HCT116 (cell line): ENCODE measurements at regions not wholly inside any gene's neighbourhood (a gene's known extent, or its start where the extent isn't known, plus 50 kb on each side); places are given as distances from the start of the nearest gene placed in this dataset.

Experiments used
- ATAC-seq: fragments of 200-7000 bp; cut with Tn5 transposase; 2 replicates; pipeline ENCODE4 v1.9.1; 2020; ENCODE audit warnings: mild to moderate bottlenecking, moderate library complexity
- BruUV-seq: library from RNA; stranded (reverse); fragments of 400-500 nt; replicated peaks from 2 replicates; lab custom pipeline; 2021; lab: Mats Ljungman, UMichigan
- CTCF ChIA-PET: fragments of 300-600 bp; sonication (Branson Sonifier 250); formaldehyde crosslinking; loops from one replicate; lab custom pipeline; 2021; ENCODE audit warnings: antibody characterized with exemption; lab: Charles Lee
- POLR2A ChIA-PET: fragments of 300-600, 350-600 bp; sonication (Branson Sonifier 250); formaldehyde crosslinking; loops from one replicate; lab custom pipeline; 2021; ENCODE audit warnings: antibody characterized with exemption; lab: Charles Lee
- RAD21 ChIA-PET, 2 experiments: fragments of 300-600 bp; sonication (Branson Sonifier 250); formaldehyde crosslinking; loops; one replicate each; lab custom pipeline; 2023; ENCODE audit warnings: low total read pairs in 2 of 2; ENCODE audit not compliant: uncharacterized antibody in 2 of 2, unreplicated experiment in 2 of 2, low non-redundant PET in 1 of 2; lab: Charles Lee
- DNase-seq: peaks from one replicate; pipeline ENCODE4 v3.0.0-alpha.2; 2010; ENCODE audit warnings: low read depth, low spot score
- H2AFZ ChIP-seq: fragments of 200-600 bp; shearing (Covaris generic), sonication (generic); 2 replicates; pipeline ENCODE4 v1.6.1; 2017; ENCODE audit warnings: low read depth, mixed run types, mixed read lengths, antibody characterized with exemption, low read length; ENCODE audit not compliant: poor library complexity, severe bottlenecking
- H3K27ac ChIP-seq: 2 replicates; pipeline ENCODE4 v1.5.1; 2012; ENCODE audit warnings: low read depth, low read length
- H3K27me3 ChIP-seq: fragments of 200-600 bp; sonication (generic); 2 replicates; pipeline ENCODE4 v1.6.1; 2016; ENCODE audit warnings: mixed run types, low read length, mixed read lengths; ENCODE audit not compliant: insufficient read depth
- H3K36me3 ChIP-seq, 2 experiments: fragments of 200-500 bp in 1 of 2; fragments of 200-600 bp in 1 of 2; sonication (Bioruptor generic) in 1 of 2; sonication (generic) in 1 of 2; 2 replicates each; pipeline versions ENCODE4 v1.5.1 to v1.6.1; 2014 to 2016; ENCODE audit warnings: low read length in 2 of 2, inconsistent platforms in 1 of 2, mixed read lengths in 1 of 2, mixed run types in 1 of 2; ENCODE audit not compliant: insufficient read depth in 2 of 2, control insufficient read depth in 1 of 2
- H3K4me1 ChIP-seq, 2 experiments: fragments of 200-600 bp in 1 of 2; sonication (generic) in 1 of 2; 2 replicates each; pipeline versions ENCODE4 v1.5.1 to v1.6.1; 2012 to 2017; ENCODE audit warnings: low read length in 2 of 2, inconsistent platforms in 1 of 2, mild to moderate bottlenecking in 1 of 2, mixed read lengths in 1 of 2, mixed run types in 1 of 2, moderate library complexity in 1 of 2; ENCODE audit not compliant: insufficient read depth in 2 of 2, control insufficient read depth in 1 of 2
- H3K4me2 ChIP-seq: fragments of 200-600 bp; sonication (generic); 2 replicates; pipeline ENCODE4 v1.6.1; 2017; ENCODE audit warnings: mixed run types, low read length, mixed read lengths
- H3K4me3 ChIP-seq, 2 experiments: fragments of 200-600 bp in 1 of 2; sonication (generic) in 1 of 2; replicated peaks in 1 of 2; 2 replicates each; pipeline ENCODE4 v1.5.1; 2011 to 2016; ENCODE audit warnings: low read length in 2 of 2, control low read depth in 1 of 2, low read depth in 1 of 2, mild to moderate bottlenecking in 1 of 2, mixed read lengths in 1 of 2, mixed run types in 1 of 2
- H3K79me2 ChIP-seq: fragments of 200-600 bp; sonication (generic); 2 replicates; pipeline ENCODE4 v1.6.1; 2017; ENCODE audit warnings: mild to moderate bottlenecking, mixed run types, low read length, moderate library complexity, mixed read lengths; ENCODE audit not compliant: insufficient read depth
- H3K9ac ChIP-seq: fragments of 200-600 bp; sonication (generic); 2 replicates; pipeline ENCODE4 v1.6.1; 2016; ENCODE audit warnings: low read length, mixed read lengths
- H3K9me2 ChIP-seq: fragments of 200-600 bp; sonication (generic), shearing (Covaris generic); 2 replicates; pipeline ENCODE4 v1.6.1; 2017; ENCODE audit warnings: mixed run types, mild to moderate bottlenecking, moderate library complexity; ENCODE audit not compliant: insufficient read depth
- H3K9me3 ChIP-seq, 2 experiments: fragments of 200-500 bp in 1 of 2; fragments of 200-600 bp in 1 of 2; sonication (Bioruptor generic) in 1 of 2; sonication (generic) in 1 of 2; 2 replicates each; pipeline ENCODE4 v1.6.1; 2014 to 2017; ENCODE audit warnings: low read length in 2 of 2, mixed read lengths in 2 of 2, inconsistent platforms in 1 of 2, low read depth in 1 of 2, mild to moderate bottlenecking in 1 of 2, mixed run types in 1 of 2, moderate library complexity in 1 of 2; ENCODE audit not compliant: control insufficient read depth in 1 of 2, insufficient read depth in 1 of 2
- H4K20me1 ChIP-seq: fragments of 200-600 bp; sonication (generic), shearing (Covaris generic); 2 replicates; pipeline ENCODE4 v1.6.1; 2017; ENCODE audit warnings: mixed run types, mild to moderate bottlenecking, moderate library complexity; ENCODE audit not compliant: insufficient read depth
- CBX3 ChIP-seq: IDR thresholded peaks from 2 replicates; pipeline ENCODE4 v1.6.1; 2012; ENCODE audit warnings: low read depth
- CEBPB ChIP-seq: IDR thresholded peaks from 2 replicates; pipeline ENCODE4 v1.6.1; 2012; ENCODE audit warnings: low read depth
- EGR1 ChIP-seq: IDR thresholded peaks from 2 replicates; pipeline ENCODE4 v1.6.1; 2012; ENCODE audit warnings: low read depth
- ELF1 ChIP-seq: IDR thresholded peaks from 2 replicates; pipeline ENCODE4 v1.6.1; 2012; ENCODE audit warnings: low read depth, borderline replicate concordance
- EZH2phosphoT487 ChIP-seq: fragments of 200-600 bp; IDR thresholded peaks from 2 replicates; pipeline ENCODE4 v1.6.1; 2018; ENCODE audit warnings: antibody characterized with exemption, borderline replicate concordance
- JUND ChIP-seq: IDR thresholded peaks from 2 replicates; pipeline ENCODE4 v1.6.1; 2012
- POLR2A ChIP-seq: IDR thresholded peaks from 2 replicates; pipeline ENCODE4 v1.7.0; 2011; ENCODE audit warnings: borderline replicate concordance; ENCODE audit not compliant: insufficient read depth, insufficient read length; ENCODE audit errors: extremely low read depth
- POLR2AphosphoS5 ChIP-seq: IDR thresholded peaks from 2 replicates; pipeline ENCODE4 v1.6.1; 2011; ENCODE audit warnings: mild to moderate bottlenecking, low read depth, low read length, moderate library complexity
- TCF7L2 ChIP-seq: IDR thresholded peaks from 2 replicates; pipeline ENCODE4 v1.7.0; 2011; ENCODE audit warnings: borderline replicate concordance, inconsistent platforms; ENCODE audit not compliant: insufficient read depth, insufficient read length; ENCODE audit errors: extremely low read depth
- ZFX ChIP-seq: fragments of 450-650 bp; IDR thresholded peaks from 2 replicates; pipeline ENCODE4 v1.6.1; 2017
- intact Hi-C: fragments of 100-400 bp; cut with micrococcal nuclease; formaldehyde crosslinking; loops from 2 replicates; pipeline ENCODE4 v1.10.0; 2022
- TF ChIP-seq, protein P1 (sequence below): IDR thresholded peaks from 2 replicates; pipeline ENCODE4 v1.6.1; 2012
- TF ChIP-seq, protein P2 (sequence below): IDR thresholded peaks from 2 replicates; pipeline ENCODE4 v1.6.1; 2011; ENCODE audit warnings: mild to moderate bottlenecking, low read length, moderate library complexity; ENCODE audit not compliant: insufficient replicate concordance; ENCODE audit errors: extremely low read depth
- TF ChIP-seq, protein P3 (sequence below): IDR thresholded peaks from 2 replicates; pipeline ENCODE4 v1.6.1; 2012

DNA sequence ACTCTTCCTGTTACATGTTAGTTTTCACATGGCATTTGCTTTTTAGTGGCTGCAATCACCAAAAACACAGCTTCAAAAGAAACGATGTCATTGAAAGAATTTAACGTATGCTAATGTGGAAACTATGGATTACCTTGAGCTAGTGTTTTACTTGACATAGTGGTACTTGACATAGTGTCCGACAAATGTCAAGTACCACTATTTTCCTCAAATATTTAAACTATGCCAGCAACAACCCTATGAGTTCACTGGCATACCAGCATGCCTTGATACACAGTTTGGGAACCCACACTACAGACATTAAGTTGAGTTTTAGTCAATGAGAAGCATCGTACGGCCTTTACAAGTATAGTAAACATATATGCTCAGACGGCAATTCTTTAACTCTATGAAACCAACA is 560.3 kb downstream of the GALC start:
- intact Hi-C loops: no loop called here
- Histone ChIP-seq H3K4me3 (no peak overlapping the region), H3K9me3 (peaks cover 9 to 17% of the 10 kb centered on the region in 2 experiments; a peak in 2 of 4 replicates), H3K9ac (no peak overlapping the region), H3K4me1 (no peaks in the 10 kb centered on the region), H3K4me2 (no peak overlapping the region), H2AFZ (no peak overlapping the region), H4K20me1 (no peaks in the 10 kb centered on the region), H3K36me3 (no peaks in the 10 kb centered on the region), H3K9me2 (no peaks in the 10 kb centered on the region), H3K27me3 (no peaks in the 10 kb centered on the region), H3K27ac (no peak overlapping the region), H3K79me2 (no peaks in the 10 kb centered on the region)
- TF ChIP-seq, protein P1, sequence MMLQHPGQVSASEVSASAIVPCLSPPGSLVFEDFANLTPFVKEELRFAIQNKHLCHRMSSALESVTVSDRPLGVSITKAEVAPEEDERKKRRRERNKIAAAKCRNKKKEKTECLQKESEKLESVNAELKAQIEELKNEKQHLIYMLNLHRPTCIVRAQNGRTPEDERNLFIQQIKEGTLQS: no peak
- TF ChIP-seq JUND: no peak
- TF ChIP-seq, protein P2, sequence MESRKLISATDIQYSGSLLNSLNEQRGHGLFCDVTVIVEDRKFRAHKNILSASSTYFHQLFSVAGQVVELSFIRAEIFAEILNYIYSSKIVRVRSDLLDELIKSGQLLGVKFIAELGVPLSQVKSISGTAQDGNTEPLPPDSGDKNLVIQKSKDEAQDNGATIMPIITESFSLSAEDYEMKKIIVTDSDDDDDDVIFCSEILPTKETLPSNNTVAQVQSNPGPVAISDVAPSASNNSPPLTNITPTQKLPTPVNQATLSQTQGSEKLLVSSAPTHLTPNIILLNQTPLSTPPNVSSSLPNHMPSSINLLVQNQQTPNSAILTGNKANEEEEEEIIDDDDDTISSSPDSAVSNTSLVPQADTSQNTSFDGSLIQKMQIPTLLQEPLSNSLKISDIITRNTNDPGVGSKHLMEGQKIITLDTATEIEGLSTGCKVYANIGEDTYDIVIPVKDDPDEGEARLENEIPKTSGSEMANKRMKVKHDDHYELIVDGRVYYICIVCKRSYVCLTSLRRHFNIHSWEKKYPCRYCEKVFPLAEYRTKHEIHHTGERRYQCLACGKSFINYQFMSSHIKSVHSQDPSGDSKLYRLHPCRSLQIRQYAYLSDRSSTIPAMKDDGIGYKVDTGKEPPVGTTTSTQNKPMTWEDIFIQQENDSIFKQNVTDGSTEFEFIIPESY: no peak
- TF ChIP-seq EZH2phosphoT487: no peak
- TF ChIP-seq ELF1: no peak
- TF ChIP-seq POLR2A: no peak
- no peak for TF ChIP-seq TCF7L2
- no peak for TF ChIP-seq ZFX
- TF ChIP-seq EGR1: no peak
- TF ChIP-seq, protein P3, sequence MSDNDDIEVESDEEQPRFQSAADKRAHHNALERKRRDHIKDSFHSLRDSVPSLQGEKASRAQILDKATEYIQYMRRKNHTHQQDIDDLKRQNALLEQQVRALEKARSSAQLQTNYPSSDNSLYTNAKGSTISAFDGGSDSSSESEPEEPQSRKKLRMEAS: no peak
- TF ChIP-seq POLR2AphosphoS5: no peak
- TF ChIP-seq CBX3: no peak
- no peak for TF ChIP-seq CEBPB
- ATAC-seq (no peak), DNase-seq (no peak)
- ChIA-PET CTCF (no interaction called here), POLR2A (no interaction called here), RAD21 (no interaction called here)
- BruUV-seq: no TSS peak
